ENCODE measurements at regions not wholly inside any gene's neighbourhood (a gene's known extent, or its start where the extent isn't known, plus 50 kb on each side); places are given as distances from the start of the nearest gene placed in this dataset.
"Not testable (repeated sequence)": the region's sequence is repeated elsewhere in the genome, so short reads cannot be mapped to it uniquely, and the experiment has no call there.

DNA sequence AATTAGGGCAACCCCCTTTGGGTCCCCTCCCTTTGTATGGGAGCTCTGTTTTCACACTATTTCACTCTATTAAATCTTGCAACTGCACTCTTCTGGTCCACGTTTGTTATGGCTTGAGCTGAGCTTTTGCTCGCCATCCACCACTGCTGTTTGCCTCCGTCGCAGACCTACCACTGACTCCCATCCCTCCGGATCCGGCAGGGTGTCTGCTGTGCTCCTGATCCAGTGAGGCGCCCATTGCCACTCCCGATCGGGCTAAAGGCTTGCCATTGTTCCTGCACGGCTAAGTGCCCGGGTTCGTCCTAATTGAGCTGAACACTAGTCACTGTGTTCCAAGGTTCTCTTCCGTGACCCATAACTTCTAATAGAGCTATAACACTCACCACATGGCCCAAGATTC is 1424.7 kb downstream of the SLITRK1 start:
- H3K9me2 ChIP-seq (ENCODE audit: insufficient read depth, low read length); H4K20me1 ChIP-seq (ENCODE audit: insufficient read depth); H3K9ac ChIP-seq (ENCODE audit: low read length); H2AFZ ChIP-seq (ENCODE audit: low read depth, low read length); H3K4me2 ChIP-seq (ENCODE audit: low read length); H3K27me3 ChIP-seq (ENCODE audit: insufficient read depth, low read depth, low read length); H3K9me3 ChIP-seq (ENCODE audit: low read length); H3K36me3 ChIP-seq (ENCODE audit: insufficient read depth, low read length); H3K27ac ChIP-seq (ENCODE audit: low read length); H3K79me2 ChIP-seq (replicated peaks; ENCODE audit: insufficient read depth, low read length); H3K4me3 ChIP-seq (ENCODE audit: low read length); H3F3A ChIP-seq (ENCODE audit: insufficient read depth, low read length, poor library complexity, severe bottlenecking): not testable (repeated sequence)

DNA sequence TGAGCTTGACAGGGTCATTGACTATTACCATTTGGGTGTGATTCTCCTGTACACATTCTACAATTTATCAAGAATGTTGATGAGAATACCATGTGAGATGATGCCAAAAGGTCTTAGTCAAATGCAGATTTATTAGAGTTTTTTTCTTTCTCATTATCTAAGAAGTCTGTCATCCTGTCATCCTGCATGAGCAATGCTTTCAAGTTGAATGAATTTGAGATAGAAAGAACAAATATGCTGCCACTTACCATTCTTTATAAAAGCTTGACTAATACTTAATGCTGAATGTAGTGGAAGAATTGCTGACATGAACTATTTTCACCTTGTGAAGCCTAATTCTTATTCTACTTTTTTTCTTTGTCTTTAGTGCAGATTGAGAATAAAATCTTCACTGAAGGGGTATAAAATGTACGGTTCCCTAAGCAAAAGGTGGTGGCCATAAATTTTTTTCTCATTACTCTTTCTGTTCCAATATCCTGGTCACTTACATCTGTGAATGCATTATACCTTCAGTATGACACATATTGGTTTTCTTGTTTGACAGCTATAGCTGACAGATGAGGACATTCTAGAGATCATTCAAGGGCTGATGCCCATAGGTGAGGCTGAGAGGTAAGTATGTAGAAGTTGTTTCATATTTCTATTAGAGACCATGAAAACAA is 1434.7 kb downstream of the SLITRK1 start:
- Histone ChIP-seq H3K36me3 (ENCODE audit: insufficient read depth, low read length) (no peaks in the 10 kb centered on the region), H3K9me2 (ENCODE audit: insufficient read depth, low read length) (no peaks in the 10 kb centered on the region), H2AFZ (ENCODE audit: low read depth, low read length) (no peak overlapping the region), H3K79me2 (replicated peaks; ENCODE audit: insufficient read depth, low read length) (no peaks in the 10 kb centered on the region), H3K9me3 (ENCODE audit: low read length) (no peaks in the 10 kb centered on the region), H3K27me3 (ENCODE audit: insufficient read depth, low read depth, low read length) (no peaks in the 10 kb centered on the region), H3K9ac (ENCODE audit: low read length) (peak overlapping the region; percentile 6), H3F3A (ENCODE audit: insufficient read depth, low read length, poor library complexity, severe bottlenecking) (peaks cover 5% of the 10 kb centered on the region), H3K4me2 (ENCODE audit: low read length) (peak overlapping the region; percentile 29), H3K27ac (ENCODE audit: low read length) (peak overlapping the region; percentile 90), H3K4me3 (ENCODE audit: low read length) (no peak overlapping the region), H4K20me1 (ENCODE audit: insufficient read depth) (no peaks in the 10 kb centered on the region)
- no peak for TF ChIP-seq MXI1 (conservative IDR thresholded peaks at IDR 0.05; ENCODE audit: poor library complexity, severe bottlenecking)
- TF ChIP-seq POLR2AphosphoS5 (IDR thresholded peaks at IDR 0.05), result peak; percentile 64
- TF ChIP-seq, protein P1, sequence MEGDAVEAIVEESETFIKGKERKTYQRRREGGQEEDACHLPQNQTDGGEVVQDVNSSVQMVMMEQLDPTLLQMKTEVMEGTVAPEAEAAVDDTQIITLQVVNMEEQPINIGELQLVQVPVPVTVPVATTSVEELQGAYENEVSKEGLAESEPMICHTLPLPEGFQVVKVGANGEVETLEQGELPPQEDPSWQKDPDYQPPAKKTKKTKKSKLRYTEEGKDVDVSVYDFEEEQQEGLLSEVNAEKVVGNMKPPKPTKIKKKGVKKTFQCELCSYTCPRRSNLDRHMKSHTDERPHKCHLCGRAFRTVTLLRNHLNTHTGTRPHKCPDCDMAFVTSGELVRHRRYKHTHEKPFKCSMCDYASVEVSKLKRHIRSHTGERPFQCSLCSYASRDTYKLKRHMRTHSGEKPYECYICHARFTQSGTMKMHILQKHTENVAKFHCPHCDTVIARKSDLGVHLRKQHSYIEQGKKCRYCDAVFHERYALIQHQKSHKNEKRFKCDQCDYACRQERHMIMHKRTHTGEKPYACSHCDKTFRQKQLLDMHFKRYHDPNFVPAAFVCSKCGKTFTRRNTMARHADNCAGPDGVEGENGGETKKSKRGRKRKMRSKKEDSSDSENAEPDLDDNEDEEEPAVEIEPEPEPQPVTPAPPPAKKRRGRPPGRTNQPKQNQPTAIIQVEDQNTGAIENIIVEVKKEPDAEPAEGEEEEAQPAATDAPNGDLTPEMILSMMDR (IDR thresholded peaks at IDR 0.05; ENCODE audit: poor library complexity, severe bottlenecking), result no peak
- TF ChIP-seq RAD21 (conservative IDR thresholded peaks at IDR 0.05), result peak; percentile 41
- TF ChIP-seq TAF1 (IDR thresholded peaks at IDR 0.05; ENCODE audit: low read depth), result no peak
- TF ChIP-seq EP300 (conservative IDR thresholded peaks at IDR 0.05; ENCODE audit: poor library complexity, severe bottlenecking), result peak; percentile 99
- TF ChIP-seq SMC3 (conservative IDR thresholded peaks at IDR 0.05; ENCODE audit: poor library complexity), result no peak
- TF ChIP-seq, protein P2, sequence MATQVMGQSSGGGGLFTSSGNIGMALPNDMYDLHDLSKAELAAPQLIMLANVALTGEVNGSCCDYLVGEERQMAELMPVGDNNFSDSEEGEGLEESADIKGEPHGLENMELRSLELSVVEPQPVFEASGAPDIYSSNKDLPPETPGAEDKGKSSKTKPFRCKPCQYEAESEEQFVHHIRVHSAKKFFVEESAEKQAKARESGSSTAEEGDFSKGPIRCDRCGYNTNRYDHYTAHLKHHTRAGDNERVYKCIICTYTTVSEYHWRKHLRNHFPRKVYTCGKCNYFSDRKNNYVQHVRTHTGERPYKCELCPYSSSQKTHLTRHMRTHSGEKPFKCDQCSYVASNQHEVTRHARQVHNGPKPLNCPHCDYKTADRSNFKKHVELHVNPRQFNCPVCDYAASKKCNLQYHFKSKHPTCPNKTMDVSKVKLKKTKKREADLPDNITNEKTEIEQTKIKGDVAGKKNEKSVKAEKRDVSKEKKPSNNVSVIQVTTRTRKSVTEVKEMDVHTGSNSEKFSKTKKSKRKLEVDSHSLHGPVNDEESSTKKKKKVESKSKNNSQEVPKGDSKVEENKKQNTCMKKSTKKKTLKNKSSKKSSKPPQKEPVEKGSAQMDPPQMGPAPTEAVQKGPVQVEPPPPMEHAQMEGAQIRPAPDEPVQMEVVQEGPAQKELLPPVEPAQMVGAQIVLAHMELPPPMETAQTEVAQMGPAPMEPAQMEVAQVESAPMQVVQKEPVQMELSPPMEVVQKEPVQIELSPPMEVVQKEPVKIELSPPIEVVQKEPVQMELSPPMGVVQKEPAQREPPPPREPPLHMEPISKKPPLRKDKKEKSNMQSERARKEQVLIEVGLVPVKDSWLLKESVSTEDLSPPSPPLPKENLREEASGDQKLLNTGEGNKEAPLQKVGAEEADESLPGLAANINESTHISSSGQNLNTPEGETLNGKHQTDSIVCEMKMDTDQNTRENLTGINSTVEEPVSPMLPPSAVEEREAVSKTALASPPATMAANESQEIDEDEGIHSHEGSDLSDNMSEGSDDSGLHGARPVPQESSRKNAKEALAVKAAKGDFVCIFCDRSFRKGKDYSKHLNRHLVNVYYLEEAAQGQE (IDR thresholded peaks at IDR 0.05; ENCODE audit: borderline replicate concordance), result peak; percentile 64
